Colonic mucosa (tissue), 4 donors: ENCODE measurements at regions not wholly inside any gene's neighbourhood (a gene's known extent, or its start where the extent isn't known, plus 50 kb on each side); places are given as distances from the start of the nearest gene placed in this dataset.

Experiments used
- DNase-seq: peaks from one replicate; pipeline ENCODE4 v3.0.0-alpha.2; 2020
- H3K27ac ChIP-seq: fragments of 200-600 bp; one replicate; pipeline ENCODE4 v1.8.0; 2021
- H3K27me3 ChIP-seq: fragments of 200-600 bp; one replicate; pipeline ENCODE4 v1.8.0; 2021
- H3K36me3 ChIP-seq: fragments of 200-600 bp; one replicate; pipeline ENCODE4 v1.8.0; 2021
- H3K4me1 ChIP-seq: fragments of 200-600 bp; one replicate; pipeline ENCODE4 v1.8.0; 2021; ENCODE audit warnings: mild to moderate bottlenecking
- H3K4me3 ChIP-seq: fragments of 200-600 bp; one replicate; pipeline ENCODE4 v1.8.0; 2021
- H3K9ac ChIP-seq, 2 donors: one replicate each; pipeline ENCODE4 v1.7.0; 2013; ENCODE audit warnings: control low read depth in 2 of 2, low read depth in 2 of 2, low read length in 2 of 2
- H3K9me3 ChIP-seq: fragments of 200-600 bp; one replicate; pipeline ENCODE4 v1.8.0; 2021
- intact Hi-C: fragments of 100-400 bp; cut with DNase I; formaldehyde crosslinking; loops from one replicate; pipeline ENCODE4 v1.14.1; 2022
- TF ChIP-seq, protein P1 (sequence below): fragments of 200-600 bp; IDR thresholded peaks from one replicate; pipeline ENCODE4 v1.8.0; 2022; ENCODE audit warnings: antibody characterized with exemption, mild to moderate bottlenecking
- donor health status: healthy.
- donor health status: DM: no; HTN: no; CAD: no.
- donor health status: DM: no; HTN: no; CAD: no.

DNA sequence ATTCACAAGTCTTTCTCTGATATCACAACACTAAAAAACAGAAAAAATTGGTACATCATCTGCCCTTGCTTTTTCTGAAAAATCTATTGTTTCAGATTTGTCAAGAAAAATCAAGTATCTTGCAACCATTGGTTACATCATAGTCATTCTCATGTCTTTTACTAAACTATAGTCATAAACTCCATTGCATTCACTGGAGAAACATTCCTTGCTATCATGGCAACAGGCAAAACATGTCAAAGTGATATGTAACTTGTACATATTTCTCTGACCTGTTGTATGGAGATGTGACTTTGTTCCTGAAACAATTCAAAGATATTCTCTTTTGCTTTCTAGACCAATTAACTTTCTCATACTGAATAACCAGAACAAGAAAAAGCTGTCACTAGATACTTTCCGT, 121.9 kb upstream of the ANK2 start:
- H3K27me3 ChIP-seq, result no peaks in the 10 kb centered on the region
- H3K4me3 ChIP-seq, result no peak overlapping the region
- intact Hi-C loops, result no loop called here
- H3K27ac ChIP-seq, result no peak overlapping the region
- H3K9ac ChIP-seq, result no peak overlapping the region
- no peaks in the 10 kb centered on the region for H3K4me1 ChIP-seq
- H3K9me3 ChIP-seq, result no peaks in the 10 kb centered on the region
- H3K36me3 ChIP-seq, result no peaks in the 10 kb centered on the region
- DNase-seq, result no peak
- TF ChIP-seq, protein P1, sequence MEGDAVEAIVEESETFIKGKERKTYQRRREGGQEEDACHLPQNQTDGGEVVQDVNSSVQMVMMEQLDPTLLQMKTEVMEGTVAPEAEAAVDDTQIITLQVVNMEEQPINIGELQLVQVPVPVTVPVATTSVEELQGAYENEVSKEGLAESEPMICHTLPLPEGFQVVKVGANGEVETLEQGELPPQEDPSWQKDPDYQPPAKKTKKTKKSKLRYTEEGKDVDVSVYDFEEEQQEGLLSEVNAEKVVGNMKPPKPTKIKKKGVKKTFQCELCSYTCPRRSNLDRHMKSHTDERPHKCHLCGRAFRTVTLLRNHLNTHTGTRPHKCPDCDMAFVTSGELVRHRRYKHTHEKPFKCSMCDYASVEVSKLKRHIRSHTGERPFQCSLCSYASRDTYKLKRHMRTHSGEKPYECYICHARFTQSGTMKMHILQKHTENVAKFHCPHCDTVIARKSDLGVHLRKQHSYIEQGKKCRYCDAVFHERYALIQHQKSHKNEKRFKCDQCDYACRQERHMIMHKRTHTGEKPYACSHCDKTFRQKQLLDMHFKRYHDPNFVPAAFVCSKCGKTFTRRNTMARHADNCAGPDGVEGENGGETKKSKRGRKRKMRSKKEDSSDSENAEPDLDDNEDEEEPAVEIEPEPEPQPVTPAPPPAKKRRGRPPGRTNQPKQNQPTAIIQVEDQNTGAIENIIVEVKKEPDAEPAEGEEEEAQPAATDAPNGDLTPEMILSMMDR, result no peak

DNA sequence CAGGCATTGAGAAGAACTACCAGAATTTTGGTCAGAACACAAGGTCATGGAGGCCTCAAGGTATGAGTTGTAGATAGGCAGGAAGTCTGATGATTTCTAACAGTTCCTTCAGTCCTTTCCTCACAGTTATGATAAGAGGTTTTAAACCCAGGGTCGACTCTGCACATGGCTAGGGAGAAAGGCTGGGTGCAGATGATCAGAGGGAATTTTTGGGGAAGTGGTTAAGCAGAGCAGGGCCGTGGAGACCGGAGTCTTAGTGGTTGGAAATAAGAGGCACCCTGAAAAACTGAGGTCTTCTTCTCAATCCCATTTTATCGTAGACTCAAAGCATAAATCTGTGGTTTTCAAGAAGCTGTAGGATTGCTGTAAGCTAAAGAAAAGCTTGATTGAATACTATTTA, 118.5 kb upstream of the ANK2 start:
- Histone ChIP-seq H3K27me3 (no peaks in the 10 kb centered on the region), H3K9me3 (no peaks in the 10 kb centered on the region), H3K4me1 (no peaks in the 10 kb centered on the region), H3K9ac (no peak overlapping the region), H3K4me3 (no peak overlapping the region), H3K27ac (no peak overlapping the region), H3K36me3 (no peaks in the 10 kb centered on the region)
- DNase-seq, result no peak
- TF ChIP-seq, protein P1, result no peak
- intact Hi-C loops, result no loop called here

DNA sequence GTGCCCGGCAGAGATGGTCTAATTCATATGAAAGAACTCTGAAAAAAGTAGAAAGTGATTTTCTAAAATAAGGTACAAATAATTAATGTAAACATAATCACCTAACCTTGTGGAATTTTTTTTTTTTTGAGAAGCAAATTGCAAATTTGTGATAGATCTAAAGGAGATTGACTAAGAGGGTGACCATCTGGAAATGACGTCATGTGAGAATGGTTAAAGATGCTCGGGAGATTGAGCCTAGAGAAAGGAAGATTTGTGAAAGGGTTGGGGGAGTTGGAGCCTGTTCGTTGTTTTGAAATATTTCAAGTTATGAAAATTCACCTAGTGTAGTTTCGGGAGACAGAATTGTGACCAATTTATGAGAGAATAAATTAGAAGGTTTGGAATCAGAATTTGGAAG, 115.7 kb upstream of the ANK2 start:
- intact Hi-C loops, result no loop called here
- Histone ChIP-seq H3K9me3 (no peaks in the 10 kb centered on the region), H3K9ac (no peak overlapping the region), H3K27ac (no peak overlapping the region), H3K27me3 (no peaks in the 10 kb centered on the region), H3K36me3 (no peaks in the 10 kb centered on the region), H3K4me3 (no peak overlapping the region), H3K4me1 (no peaks in the 10 kb centered on the region)
- TF ChIP-seq, protein P1, result no peak
- DNase-seq, result no peak

DNA sequence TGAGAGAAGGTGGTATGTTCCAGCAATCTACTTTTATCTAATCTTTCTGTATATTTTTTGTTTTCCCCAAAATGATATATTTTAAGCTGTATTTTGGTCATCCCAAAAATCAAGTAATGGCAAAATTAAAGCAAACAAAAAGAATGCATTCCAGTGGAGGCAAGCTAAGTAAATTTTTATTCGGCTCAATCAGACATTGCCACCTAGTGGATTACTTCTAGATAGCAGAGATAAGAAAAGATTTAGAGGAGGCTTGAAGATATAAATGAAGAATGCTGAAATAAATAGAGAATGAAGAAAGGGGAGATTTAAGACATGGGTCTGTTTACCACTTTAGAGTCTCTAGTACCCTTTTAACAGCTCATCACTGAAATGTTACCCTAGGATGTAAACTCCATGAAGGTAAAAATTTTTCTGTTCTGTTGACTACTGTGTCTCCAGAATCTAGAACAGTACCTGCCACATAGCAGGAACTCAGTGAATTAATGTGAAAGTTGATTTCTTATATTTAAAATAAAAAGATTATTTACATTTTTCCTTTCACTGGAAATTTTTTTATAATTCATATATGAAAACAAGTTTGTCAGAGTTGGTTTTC, 110.9 kb upstream of the ANK2 start:
- H3K27ac ChIP-seq, result no peak overlapping the region
- no peak overlapping the region for H3K9ac ChIP-seq
- no peaks in the 10 kb centered on the region for H3K27me3 ChIP-seq
- H3K36me3 ChIP-seq, result no peaks in the 10 kb centered on the region
- TF ChIP-seq, protein P1, result peak; percentile 36
- no peaks in the 10 kb centered on the region for H3K9me3 ChIP-seq
- H3K4me1 ChIP-seq, result no peaks in the 10 kb centered on the region
- intact Hi-C loops, result loop anchor here (5.0 kb wide), 1 partner anchor 306 kb away; no protein-coding TSS in a partner anchor
- no peak for DNase-seq
- no peak overlapping the region for H3K4me3 ChIP-seq

GRCh38 chr4:112939901-112940300, 109.6 kb upstream of the ANK2 start:
- intact Hi-C loops, result loop anchor here (5.0 kb wide), 1 partner anchor 308 kb away; no protein-coding TSS in a partner anchor
- DNase-seq, result no peak

More at GRCh38 chr4:112939901-112940300, 109.6 kb upstream of the ANK2 start:
- Histone ChIP-seq H3K27ac (no peak overlapping the region), H3K4me1 (no peaks in the 10 kb centered on the region), H3K36me3 (no peaks in the 10 kb centered on the region), H3K9ac (no peak overlapping the region), H3K4me3 (no peak overlapping the region), H3K27me3 (no peaks in the 10 kb centered on the region), H3K9me3 (no peaks in the 10 kb centered on the region)
- TF ChIP-seq, protein P1, result no peak
